ENCODE measurements at regions not wholly inside any gene's neighbourhood (a gene's known extent, or its start where the extent isn't known, plus 50 kb on each side); places are given as distances from the start of the nearest gene placed in this dataset.
"Not testable (repeated sequence)": the region's sequence is repeated elsewhere in the genome, so short reads cannot be mapped to it uniquely, and the experiment has no call there.

- H3K4me3 ChIP-seq (ENCODE audit: low read length in 2 of 2) = no peak overlapping the region
- H3K9me3 ChIP-seq (ENCODE audit: control insufficient read depth in 2 of 2, low read length in 2 of 2) = no peaks in the 10 kb centered on the region
- no peaks in the 10 kb centered on the region for H3K36me3 ChIP-seq (ENCODE audit: control insufficient read depth in 2 of 2, insufficient read depth in 2 of 2, low read length in 2 of 2)
- no peak overlapping the region for H3K27ac ChIP-seq (ENCODE audit: low read depth in 2 of 2, low read length in 2 of 2)
- no peak overlapping the region for H3K9ac ChIP-seq (ENCODE audit: low read depth in 1 of 2, low read length in 2 of 2)
- peaks cover 2 to 18% of the 10 kb centered on the region in 2 donors for H3K4me1 ChIP-seq (ENCODE audit: control insufficient read depth in 2 of 2, insufficient read depth in 2 of 2, low read length in 2 of 2)
- H3K27me3 ChIP-seq (ENCODE audit: control insufficient read depth in 2 of 2, insufficient read depth in 2 of 2, low read length in 2 of 2) = no peaks in the 10 kb centered on the region
Measured at GRCh38 chrX:118221733-118222132, 105.1 kb upstream of the KLHL13 start.

- Histone ChIP-seq H3K4me3 (ENCODE audit: low read length in 2 of 2) (no peak overlapping the region), H3K9me3 (ENCODE audit: control insufficient read depth in 2 of 2, low read length in 2 of 2) (no peaks in the 10 kb centered on the region), H3K27me3 (ENCODE audit: control insufficient read depth in 2 of 2, insufficient read depth in 2 of 2, low read length in 2 of 2) (no peaks in the 10 kb centered on the region)
Measured at GRCh38 chrX:118222421-118222820, 105.8 kb upstream of the KLHL13 start.

GRCh38 chrX:118225711-118226428 lies 109.3 kb upstream of the KLHL13 start:
- Histone ChIP-seq H3K4me3 (ENCODE audit: low read length in 2 of 2) (peak overlapping the region; percentile 28 to 33), H3K36me3 (ENCODE audit: control insufficient read depth in 2 of 2, insufficient read depth in 2 of 2, low read length in 2 of 2) (no peaks in the 10 kb centered on the region), H3K9me3 (ENCODE audit: control insufficient read depth in 2 of 2, low read length in 2 of 2) (no peaks in the 10 kb centered on the region), H3K27ac (ENCODE audit: low read depth in 2 of 2, low read length in 2 of 2) (no peak overlapping the region), H3K9ac (ENCODE audit: low read depth in 1 of 2, low read length in 2 of 2) (no peak overlapping the region), H3K27me3 (ENCODE audit: control insufficient read depth in 2 of 2, insufficient read depth in 2 of 2, low read length in 2 of 2) (no peaks in the 10 kb centered on the region), H3K4me1 (ENCODE audit: control insufficient read depth in 2 of 2, insufficient read depth in 2 of 2, low read length in 2 of 2) (peaks cover 0 to 7% of the 10 kb centered on the region in 2 donors)

More at GRCh38 chrX:118222421-118222820, 105.8 kb upstream of the KLHL13 start:
- Histone ChIP-seq H3K9ac (ENCODE audit: low read depth in 1 of 2, low read length in 2 of 2) (no peak overlapping the region), H3K4me1 (ENCODE audit: control insufficient read depth in 2 of 2, insufficient read depth in 2 of 2, low read length in 2 of 2) (peaks cover 0 to 14% of the 10 kb centered on the region in 2 donors), H3K27ac (ENCODE audit: low read depth in 2 of 2, low read length in 2 of 2) (no peak overlapping the region), H3K36me3 (ENCODE audit: control insufficient read depth in 2 of 2, insufficient read depth in 2 of 2, low read length in 2 of 2) (no peaks in the 10 kb centered on the region)

GRCh38 chrX:118228041-118228440 lies 111.4 kb upstream of the KLHL13 start:
- H3K9me3 ChIP-seq (ENCODE audit: control insufficient read depth in 2 of 2, low read length in 2 of 2) = no peaks in the 10 kb centered on the region
- no peak overlapping the region for H3K9ac ChIP-seq (ENCODE audit: low read depth in 1 of 2, low read length in 2 of 2)
- H3K27me3 ChIP-seq (ENCODE audit: control insufficient read depth in 2 of 2, insufficient read depth in 2 of 2, low read length in 2 of 2) = no peaks in the 10 kb centered on the region
- H3K36me3 ChIP-seq (ENCODE audit: control insufficient read depth in 2 of 2, insufficient read depth in 2 of 2, low read length in 2 of 2) = no peaks in the 10 kb centered on the region
- peaks cover 0 to 2% of the 10 kb centered on the region in 2 donors for H3K4me1 ChIP-seq (ENCODE audit: control insufficient read depth in 2 of 2, insufficient read depth in 2 of 2, low read length in 2 of 2)
- H3K27ac ChIP-seq (ENCODE audit: low read depth in 2 of 2, low read length in 2 of 2) = no peak overlapping the region
- H3K4me3 ChIP-seq (ENCODE audit: low read length in 2 of 2) = no peak overlapping the region

GRCh38 chrX:118228456-118228855 lies 111.8 kb upstream of the KLHL13 start:
- Histone ChIP-seq H3K36me3 (ENCODE audit: control insufficient read depth in 2 of 2, insufficient read depth in 2 of 2, low read length in 2 of 2) (no peaks in the 10 kb centered on the region), H3K27ac (ENCODE audit: low read depth in 2 of 2, low read length in 2 of 2) (no peak overlapping the region), H3K4me1 (ENCODE audit: control insufficient read depth in 2 of 2, insufficient read depth in 2 of 2, low read length in 2 of 2) (peaks cover 0 to 2% of the 10 kb centered on the region in 2 donors), H3K4me3 (ENCODE audit: low read length in 2 of 2) (no peak overlapping the region), H3K27me3 (ENCODE audit: control insufficient read depth in 2 of 2, insufficient read depth in 2 of 2, low read length in 2 of 2) (no peaks in the 10 kb centered on the region), H3K9me3 (ENCODE audit: control insufficient read depth in 2 of 2, low read length in 2 of 2) (no peaks in the 10 kb centered on the region), H3K9ac (ENCODE audit: low read depth in 1 of 2, low read length in 2 of 2) (no peak overlapping the region)

- Histone ChIP-seq H3K4me3 (ENCODE audit: low read length in 2 of 2) (no peak overlapping the region), H3K27me3 (ENCODE audit: control insufficient read depth in 2 of 2, insufficient read depth in 2 of 2, low read length in 2 of 2) (no peaks in the 10 kb centered on the region), H3K27ac (ENCODE audit: low read depth in 2 of 2, low read length in 2 of 2) (no peak overlapping the region), H3K4me1 (ENCODE audit: control insufficient read depth in 2 of 2, insufficient read depth in 2 of 2, low read length in 2 of 2) (no peaks in the 10 kb centered on the region), H3K9me3 (ENCODE audit: control insufficient read depth in 2 of 2, low read length in 2 of 2) (no peaks in the 10 kb centered on the region), H3K36me3 (ENCODE audit: control insufficient read depth in 2 of 2, insufficient read depth in 2 of 2, low read length in 2 of 2) (no peaks in the 10 kb centered on the region), H3K9ac (ENCODE audit: low read depth in 1 of 2, low read length in 2 of 2) (no peak overlapping the region)
Measured at GRCh38 chrX:118231464-118231863, 114.4 kb upstream of the WDR44 start.

GRCh38 chrX:118239178-118239870 lies 106.6 kb upstream of the WDR44 start:
- no peaks in the 10 kb centered on the region for H3K4me1 ChIP-seq (ENCODE audit: control insufficient read depth in 2 of 2, insufficient read depth in 2 of 2, low read length in 2 of 2)
- H3K9ac ChIP-seq (ENCODE audit: low read depth in 1 of 2, low read length in 2 of 2) = no peak overlapping the region
- no peaks in the 10 kb centered on the region for H3K9me3 ChIP-seq (ENCODE audit: control insufficient read depth in 2 of 2, low read length in 2 of 2)
- no peaks in the 10 kb centered on the region for H3K36me3 ChIP-seq (ENCODE audit: control insufficient read depth in 2 of 2, insufficient read depth in 2 of 2, low read length in 2 of 2)
- H3K4me3 ChIP-seq (ENCODE audit: low read length in 2 of 2) = no peak overlapping the region
- no peaks in the 10 kb centered on the region for H3K27me3 ChIP-seq (ENCODE audit: control insufficient read depth in 2 of 2, insufficient read depth in 2 of 2, low read length in 2 of 2)
- H3K27ac ChIP-seq (ENCODE audit: low read depth in 2 of 2, low read length in 2 of 2) = no peak overlapping the region

- Histone ChIP-seq H3K9me3 (ENCODE audit: control insufficient read depth in 2 of 2, low read length in 2 of 2) (no peaks in the 10 kb centered on the region), H3K27ac (ENCODE audit: low read depth in 2 of 2, low read length in 2 of 2) (no peak overlapping the region), H3K4me3 (ENCODE audit: low read length in 2 of 2) (no peak overlapping the region), H3K36me3 (ENCODE audit: control insufficient read depth in 2 of 2, insufficient read depth in 2 of 2, low read length in 2 of 2) (no peaks in the 10 kb centered on the region), H3K9ac (ENCODE audit: low read depth in 1 of 2, low read length in 2 of 2) (no peak overlapping the region), H3K27me3 (ENCODE audit: control insufficient read depth in 2 of 2, insufficient read depth in 2 of 2, low read length in 2 of 2) (no peaks in the 10 kb centered on the region), H3K4me1 (ENCODE audit: control insufficient read depth in 2 of 2, insufficient read depth in 2 of 2, low read length in 2 of 2) (no peaks in the 10 kb centered on the region)
Measured at GRCh38 chrX:118239913-118240698, 105.8 kb upstream of the WDR44 start.

GRCh38 chrX:118246961-118247360 lies 98.9 kb upstream of the WDR44 start:
- H3K4me1 ChIP-seq (ENCODE audit: control insufficient read depth in 2 of 2, insufficient read depth in 2 of 2, low read length in 2 of 2); H3K4me3 ChIP-seq (ENCODE audit: low read length in 2 of 2); H3K36me3 ChIP-seq (ENCODE audit: control insufficient read depth in 2 of 2, insufficient read depth in 2 of 2, low read length in 2 of 2); H3K9me3 ChIP-seq (ENCODE audit: control insufficient read depth in 2 of 2, low read length in 2 of 2); H3K27ac ChIP-seq (ENCODE audit: low read depth in 2 of 2, low read length in 2 of 2); H3K27me3 ChIP-seq (ENCODE audit: control insufficient read depth in 2 of 2, insufficient read depth in 2 of 2, low read length in 2 of 2); H3K9ac ChIP-seq (ENCODE audit: low read depth in 1 of 2, low read length in 2 of 2): not testable (repeated sequence)

- Histone ChIP-seq H3K4me3 (ENCODE audit: low read length in 2 of 2) (no peak overlapping the region), H3K9me3 (ENCODE audit: control insufficient read depth in 2 of 2, low read length in 2 of 2) (no peaks in the 10 kb centered on the region), H3K36me3 (ENCODE audit: control insufficient read depth in 2 of 2, insufficient read depth in 2 of 2, low read length in 2 of 2) (no peaks in the 10 kb centered on the region), H3K9ac (ENCODE audit: low read depth in 1 of 2, low read length in 2 of 2) (no peak overlapping the region), H3K27me3 (ENCODE audit: control insufficient read depth in 2 of 2, insufficient read depth in 2 of 2, low read length in 2 of 2) (no peaks in the 10 kb centered on the region), H3K4me1 (ENCODE audit: control insufficient read depth in 2 of 2, insufficient read depth in 2 of 2, low read length in 2 of 2) (no peaks in the 10 kb centered on the region), H3K27ac (ENCODE audit: low read depth in 2 of 2, low read length in 2 of 2) (no peak overlapping the region)
Measured at GRCh38 chrX:118249146-118249545, 96.8 kb upstream of the WDR44 start.
